Smooth muscle cell (in vitro differentiated cells): ENCODE measurements at regions not wholly inside any gene's neighbourhood (a gene's known extent, or its start where the extent isn't known, plus 50 kb on each side); places are given as distances from the start of the nearest gene placed in this dataset.

ENCODE experiments used
- DNase-seq: peaks from one replicate; lab custom pipeline; 2025; ENCODE audit not compliant: unreplicated experiment; lab: John Stamatoyannopoulos, UW
- H2AFZ ChIP-seq: fragments of 200-600 bp; sonication (generic); 2 replicates; pipeline ENCODE4 v1.6.0; 2016; ENCODE audit warnings: antibody characterized with exemption, low read depth, mild to moderate bottlenecking
- H3F3A ChIP-seq: fragments of 200-600 bp; sonication (generic); 2 replicates; pipeline ENCODE4 v1.6.0; 2017; ENCODE audit warnings: antibody characterized with exemption, low read depth
- H3K27ac ChIP-seq: fragments of 200-600 bp; sonication (generic); 2 replicates; pipeline ENCODE4 v1.5.1; 2016; ENCODE audit warnings: low read depth, mild to moderate bottlenecking
- H3K27me3 ChIP-seq: fragments of 200-600 bp; sonication (generic); 2 replicates; pipeline ENCODE4 v1.6.1; 2016; ENCODE audit warnings: low read depth, mild to moderate bottlenecking
- H3K36me3 ChIP-seq: fragments of 200-600 bp; sonication (generic); 2 replicates; pipeline ENCODE4 v1.5.1; 2016; ENCODE audit warnings: low read depth
- H3K4me1 ChIP-seq: fragments of 200-600 bp; sonication (generic); 2 replicates; pipeline ENCODE4 v1.5.1; 2016; ENCODE audit warnings: low read depth
- H3K4me2 ChIP-seq: fragments of 200-600 bp; sonication (generic); 2 replicates; pipeline ENCODE4 v1.6.0; 2016; ENCODE audit warnings: mild to moderate bottlenecking
- H3K4me3 ChIP-seq: fragments of 200-600 bp; sonication (generic); 2 replicates; pipeline ENCODE4 v1.5.1; 2016; ENCODE audit warnings: mild to moderate bottlenecking
- H3K79me2 ChIP-seq: fragments of 200-600 bp; sonication (generic); 2 replicates; pipeline ENCODE4 v1.6.0; 2016; ENCODE audit warnings: low read depth, mild to moderate bottlenecking
- H3K9ac ChIP-seq: fragments of 200-600 bp; sonication (generic); 2 replicates; pipeline ENCODE4 v1.6.0; 2016; ENCODE audit warnings: low read depth
- H3K9me3 ChIP-seq: fragments of 200-600 bp; sonication (generic); replicated peaks from 2 replicates; pipeline ENCODE4 v1.5.1; 2016; ENCODE audit warnings: low read depth
- H4K20me1 ChIP-seq: fragments of 200-600 bp; sonication (generic); 2 replicates; pipeline ENCODE4 v1.6.0; 2016; ENCODE audit warnings: low read depth
- CTCF ChIP-seq: fragments of 200-600 bp; sonication (generic); IDR thresholded peaks from 2 replicates; pipeline ENCODE4 v1.5.1; 2017; ENCODE audit warnings: borderline replicate concordance, mild to moderate bottlenecking, antibody characterized with exemption; ENCODE audit not compliant: insufficient read depth, poor library complexity, severe bottlenecking
- WGBS: methylation state at CpG from one replicate; pipeline ENCODE4 v1.1.7; 2016; ENCODE audit warnings: low lambda C conversion rate; 5-methylcytosine and 5-hydroxymethylcytosine counted together

- Histone ChIP-seq H3K36me3 (no peaks in the 10 kb centered on the region), H3K27ac (no peak overlapping the region), H3K4me1 (no peaks in the 10 kb centered on the region), H3K79me2 (peaks cover 3% of the 10 kb centered on the region), H3K9ac (no peak overlapping the region), H4K20me1 (no peaks in the 10 kb centered on the region), H3F3A (no peaks in the 10 kb centered on the region), H2AFZ (no peak overlapping the region), H3K4me2 (no peak overlapping the region), H3K9me3 (no peaks in the 10 kb centered on the region), H3K4me3 (no peak overlapping the region), H3K27me3 (no peaks in the 10 kb centered on the region)
- WGBS, result 86% methylated on average over 1 of the region's 1 CpG
- TF ChIP-seq CTCF, result no peak
- DNase-seq, result no peak
Observed at GRCh38 chr2:144290276-144290675, 229.6 kb downstream of the ZEB2 start.

- H3K9me3 ChIP-seq, result no peaks in the 10 kb centered on the region
- DNase-seq, result no peak
- 69% methylated on average over 3 of the region's 3 CpGs for WGBS
Observed at GRCh38 chr2:144288438-144288837, 231.5 kb downstream of the ZEB2 start.

GRCh38 chr2:144285324-144285723, 234.6 kb downstream of the ZEB2 start:
- Histone ChIP-seq H3K4me1 (no peaks in the 10 kb centered on the region), H3K4me2 (no peak overlapping the region), H3K36me3 (no peaks in the 10 kb centered on the region), H3K9me3 (no peaks in the 10 kb centered on the region), H3K4me3 (no peak overlapping the region), H3F3A (no peaks in the 10 kb centered on the region), H3K27ac (no peak overlapping the region), H3K27me3 (no peaks in the 10 kb centered on the region), H3K9ac (no peak overlapping the region), H2AFZ (no peak overlapping the region), H3K79me2 (peaks cover 17% of the 10 kb centered on the region), H4K20me1 (no peaks in the 10 kb centered on the region)
- no peak for DNase-seq
- TF ChIP-seq CTCF, result no peak

More at GRCh38 chr2:144288438-144288837, 231.5 kb downstream of the ZEB2 start:
- H3F3A ChIP-seq, result no peaks in the 10 kb centered on the region
- H4K20me1 ChIP-seq, result no peaks in the 10 kb centered on the region
- H3K79me2 ChIP-seq, result peaks cover 13% of the 10 kb centered on the region
- H3K36me3 ChIP-seq, result no peaks in the 10 kb centered on the region
- H3K27me3 ChIP-seq, result no peaks in the 10 kb centered on the region
- no peak overlapping the region for H3K4me2 ChIP-seq
- H2AFZ ChIP-seq, result no peak overlapping the region
- no peaks in the 10 kb centered on the region for H3K4me1 ChIP-seq
- no peak overlapping the region for H3K9ac ChIP-seq
- no peak for TF ChIP-seq CTCF
- H3K4me3 ChIP-seq, result no peak overlapping the region
- H3K27ac ChIP-seq, result no peak overlapping the region

GRCh38 chr2:144281476-144281875, 238.4 kb downstream of the ZEB2 start:
- Histone ChIP-seq H3K79me2 (peaks cover 16% of the 10 kb centered on the region), H3K27me3 (no peaks in the 10 kb centered on the region), H3K9ac (no peak overlapping the region), H3K36me3 (no peaks in the 10 kb centered on the region), H3K9me3 (no peaks in the 10 kb centered on the region), H3K4me1 (no peaks in the 10 kb centered on the region), H3K27ac (no peak overlapping the region), H3K4me3 (no peak overlapping the region), H3F3A (no peaks in the 10 kb centered on the region), H4K20me1 (no peaks in the 10 kb centered on the region), H3K4me2 (no peak overlapping the region), H2AFZ (no peak overlapping the region)
- no peak for TF ChIP-seq CTCF
- no peak for DNase-seq
